Stimulated activated CD8-positive, alpha-beta memory T cell treated with anti-CD3 and anti-CD28 coated beads, Interleukin-4, amount 100 ng/mL, for 1 hour (primary cell): ENCODE measurements at regions not wholly inside any gene's neighbourhood (a gene's known extent, or its start where the extent isn't known, plus 50 kb on each side); places are given as distances from the start of the nearest gene placed in this dataset.

ENCODE experiments used
- DNase-seq, 2 donors: peaks; one replicate each; pipeline ENCODE4 v3.0.0-alpha.2; 2020; ENCODE audit warnings: low read depth in 2 of 2, low spot score in 1 of 2

- DNase-seq, result no peak
Observed at GRCh38 chr10:62625484-62625883, 179.0 kb upstream of the ADO start.

GRCh38 chr10:62626079-62626478 lies 178.4 kb upstream of the ADO start:
- no peak for DNase-seq

GRCh38 chr10:62626817-62627216 lies 177.7 kb upstream of the ADO start:
- no peak for DNase-seq

GRCh38 chr10:62627983-62628382 lies 176.5 kb upstream of the ADO start:
- no peak for DNase-seq

GRCh38 chr10:62631241-62631640 lies 173.3 kb upstream of the ADO start:
- DNase-seq, result no peak

GRCh38 chr10:62632071-62632809 lies 172.3 kb upstream of the ADO start:
- no peak for DNase-seq

GRCh38 chr10:62633976-62634375 lies 170.5 kb upstream of the ADO start:
- no peak for DNase-seq

- no peak for DNase-seq
Observed at GRCh38 chr10:62634576-62634975, 169.9 kb upstream of the ADO start.

GRCh38 chr10:62635127-62635526 lies 169.4 kb upstream of the ADO start:
- DNase-seq, result no peak

- no peak for DNase-seq
Observed at GRCh38 chr10:62636825-62637248, 167.7 kb upstream of the ADO start.

- no peak for DNase-seq
Observed at GRCh38 chr10:62637249-62638061, 167.1 kb upstream of the ADO start.

- DNase-seq, result no peak
Observed at GRCh38 chr10:62638062-62638477, 166.4 kb upstream of the ADO start.

GRCh38 chr10:62639144-62639543 lies 165.4 kb upstream of the ADO start:
- DNase-seq, result no peak

GRCh38 chr10:62640411-62640810 lies 164.1 kb upstream of the ADO start:
- no peak for DNase-seq

- no peak for DNase-seq
Observed at GRCh38 chr10:62643606-62644587, 160.6 kb upstream of the ADO start.

GRCh38 chr10:62647375-62648092 lies 157.0 kb upstream of the ADO start:
- DNase-seq, result no peak

- no peak for DNase-seq
Observed at GRCh38 chr10:62648921-62649320, 155.6 kb upstream of the ADO start.

- DNase-seq, result no peak
Observed at GRCh38 chr10:62650411-62650810, 154.1 kb upstream of the ADO start.

GRCh38 chr10:62651341-62651740 lies 153.2 kb upstream of the ADO start:
- DNase-seq, result no peak

GRCh38 chr10:62652114-62652513 lies 152.4 kb upstream of the ADO start:
- DNase-seq, result no peak

- no peak for DNase-seq
Observed at GRCh38 chr10:62652564-62652963, 152.0 kb upstream of the ADO start.
